GM21381 (cell line): ENCODE measurements at regions not wholly inside any gene's neighbourhood (a gene's known extent, or its start where the extent isn't known, plus 50 kb on each side); places are given as distances from the start of the nearest gene placed in this dataset.

Experiments
- ATAC-seq: cut with Tn5 transposase; IDR thresholded peaks from one replicate; pipeline ENCODE4 v1.9.1; 2021; ENCODE audit warnings: mild to moderate bottlenecking, moderate library complexity; ENCODE audit not compliant: unreplicated experiment

DNA sequence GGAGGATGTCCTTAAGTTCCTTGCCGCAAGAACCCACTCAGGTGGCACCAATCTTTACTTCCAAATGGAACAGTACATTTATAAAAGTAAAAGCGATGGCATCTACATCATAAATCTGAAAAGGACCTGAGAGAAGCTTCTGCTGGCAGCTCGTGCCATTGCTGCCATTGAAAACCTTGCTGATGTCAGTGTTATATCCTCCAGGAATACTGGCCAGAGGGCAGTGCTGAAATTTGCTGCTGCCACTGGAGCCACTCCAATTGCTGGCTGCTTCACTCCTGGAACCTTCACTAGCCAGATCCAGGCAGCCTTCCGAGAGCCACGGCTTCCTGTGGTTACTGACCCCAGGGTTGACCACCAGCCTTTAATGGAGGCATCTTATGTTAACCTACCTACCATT lies 191.7 kb downstream of the TRIM27 start:
- no peak for ATAC-seq

DNA sequence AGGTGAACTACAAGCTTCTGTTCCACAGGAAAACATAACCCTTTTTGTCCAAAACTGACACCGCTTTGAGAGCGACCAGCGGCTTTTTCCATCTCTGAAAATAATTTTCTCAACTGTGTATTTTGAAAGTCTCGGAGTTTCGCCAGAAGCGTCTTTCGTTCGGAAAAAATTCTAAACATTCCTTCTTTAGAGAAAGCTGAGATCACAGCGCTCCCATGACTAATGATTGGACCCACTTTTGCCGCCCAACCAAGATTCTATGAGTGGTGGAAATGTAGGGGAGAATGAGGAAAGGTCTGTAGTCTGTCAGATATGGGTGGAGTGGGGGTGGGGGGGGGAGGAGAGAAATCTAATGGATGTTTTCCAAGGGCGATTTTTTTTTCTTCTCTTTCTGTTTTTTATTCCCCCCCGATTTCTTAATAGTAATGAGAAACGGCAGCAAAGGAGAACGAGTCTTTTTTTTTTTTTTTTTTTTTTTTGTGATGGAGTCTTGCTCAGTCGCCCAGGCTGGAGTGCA lies 189.3 kb downstream of the TRIM27 start:
- no peak for ATAC-seq

DNA sequence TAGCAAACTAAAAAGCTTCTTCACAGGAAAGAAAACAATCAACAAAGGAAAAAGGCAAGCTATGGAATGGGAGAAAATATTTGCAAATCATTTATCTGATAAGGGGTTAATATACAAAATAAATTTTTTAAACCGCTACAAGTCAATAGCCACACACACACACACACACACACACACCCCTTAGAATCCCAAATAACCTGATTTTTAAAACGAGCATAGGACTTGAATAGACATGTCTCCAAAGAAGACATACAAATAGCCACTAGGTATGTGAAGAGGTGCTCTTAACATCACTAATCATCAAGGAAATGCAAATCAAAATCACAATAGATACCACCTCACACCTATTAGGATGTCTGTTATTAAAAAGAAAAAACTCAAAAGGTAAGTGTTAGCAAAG lies 187.7 kb downstream of the TRIM27 start:
- ATAC-seq, result no peak

GRCh38 chr6:28737750-28738395 lies 185.9 kb downstream of the TRIM27 start:
- ATAC-seq, result no peak

- ATAC-seq, result no peak
These were observed 185.4 kb downstream of the TRIM27 start for GRCh38 chr6:28738396-28738765.

GRCh38 chr6:28741363-28741762 lies 182.4 kb downstream of the TRIM27 start:
- ATAC-seq, result no peak

- no peak for ATAC-seq
These were observed 181.0 kb downstream of the TRIM27 start for GRCh38 chr6:28742668-28743270.

- ATAC-seq, result no peak
These were observed 180.5 kb downstream of the TRIM27 start for GRCh38 chr6:28743271-28743789.

DNA sequence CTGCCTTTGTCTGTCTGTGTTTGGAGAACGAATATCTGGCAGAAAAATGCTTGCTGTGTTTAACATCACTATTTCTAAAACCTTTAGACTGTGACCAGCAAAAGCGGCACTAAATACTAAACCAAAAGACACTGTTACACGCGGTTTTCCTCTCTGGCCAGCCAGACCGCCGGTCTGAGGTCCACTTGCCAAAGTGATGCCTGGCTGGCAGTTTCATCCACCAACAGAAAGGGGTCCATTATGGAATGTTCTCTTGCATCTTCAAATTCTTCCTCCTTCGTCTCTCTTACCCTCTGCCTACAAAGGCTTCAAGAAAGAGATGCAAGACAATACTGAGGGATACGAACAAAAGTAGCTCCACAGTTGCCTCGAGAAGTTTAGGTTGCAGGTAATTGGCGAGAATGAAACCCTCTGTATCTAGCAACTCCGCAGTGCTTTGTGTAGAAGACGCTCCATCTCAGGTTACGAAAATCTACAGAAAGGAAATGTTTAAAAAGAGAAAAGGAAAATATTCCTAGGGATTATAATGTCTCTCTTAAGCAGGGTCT lies 176.6 kb downstream of the TRIM27 start:
- ATAC-seq, result no peak

GRCh38 chr6:28747631-28748157 lies 176.1 kb downstream of the TRIM27 start:
- no peak for ATAC-seq

- no peak for ATAC-seq
These were observed 175.6 kb downstream of the TRIM27 start for GRCh38 chr6:28748192-28748591.

DNA sequence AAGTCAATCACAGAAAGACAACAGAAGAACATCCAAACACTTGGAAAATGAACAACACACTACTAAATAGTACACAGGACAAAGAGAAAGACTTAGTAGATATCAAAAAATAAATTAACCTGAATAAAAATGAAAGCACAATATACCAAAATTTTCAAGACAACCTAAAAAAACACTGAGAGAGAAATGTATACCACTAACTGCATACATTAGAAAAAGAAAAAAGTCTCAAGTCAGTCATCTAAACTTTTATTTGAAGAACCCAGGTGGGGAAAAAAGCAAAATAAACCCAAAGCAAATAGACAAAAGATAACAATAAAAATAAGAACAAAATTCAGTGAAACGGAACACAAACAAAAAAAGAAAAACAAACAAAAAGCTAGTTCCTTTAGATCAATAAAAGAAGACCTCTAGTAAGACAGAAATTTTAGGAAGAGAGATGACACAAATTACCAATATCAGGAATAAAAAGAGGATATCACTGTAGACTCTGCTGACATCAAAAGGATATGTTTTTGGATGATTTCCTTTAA lies 172.8 kb downstream of the TRIM27 start:
- no peak for ATAC-seq

GRCh38 chr6:28751514-28751913 lies 172.3 kb downstream of the TRIM27 start:
- ATAC-seq, result no peak

DNA sequence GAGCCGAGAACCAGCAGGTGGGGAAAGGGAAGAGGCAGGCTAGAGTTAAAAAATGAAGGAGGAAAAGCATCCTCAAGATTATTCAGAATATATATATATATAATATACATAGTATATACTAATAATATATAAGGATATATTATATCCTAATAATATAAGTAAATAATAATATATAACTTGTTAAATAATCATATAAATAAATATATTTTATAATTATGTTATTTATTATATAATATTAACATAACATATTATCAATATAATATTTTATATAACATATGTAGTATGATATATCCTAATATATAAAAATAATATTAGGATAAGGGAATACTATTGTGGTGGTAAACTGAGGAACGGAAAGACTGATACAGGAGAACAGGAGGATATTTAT lies 171.8 kb downstream of the TRIM27 start:
- no peak for ATAC-seq

GRCh38 chr6:28757429-28758045 lies 166.2 kb downstream of the TRIM27 start:
- ATAC-seq, result no peak

DNA sequence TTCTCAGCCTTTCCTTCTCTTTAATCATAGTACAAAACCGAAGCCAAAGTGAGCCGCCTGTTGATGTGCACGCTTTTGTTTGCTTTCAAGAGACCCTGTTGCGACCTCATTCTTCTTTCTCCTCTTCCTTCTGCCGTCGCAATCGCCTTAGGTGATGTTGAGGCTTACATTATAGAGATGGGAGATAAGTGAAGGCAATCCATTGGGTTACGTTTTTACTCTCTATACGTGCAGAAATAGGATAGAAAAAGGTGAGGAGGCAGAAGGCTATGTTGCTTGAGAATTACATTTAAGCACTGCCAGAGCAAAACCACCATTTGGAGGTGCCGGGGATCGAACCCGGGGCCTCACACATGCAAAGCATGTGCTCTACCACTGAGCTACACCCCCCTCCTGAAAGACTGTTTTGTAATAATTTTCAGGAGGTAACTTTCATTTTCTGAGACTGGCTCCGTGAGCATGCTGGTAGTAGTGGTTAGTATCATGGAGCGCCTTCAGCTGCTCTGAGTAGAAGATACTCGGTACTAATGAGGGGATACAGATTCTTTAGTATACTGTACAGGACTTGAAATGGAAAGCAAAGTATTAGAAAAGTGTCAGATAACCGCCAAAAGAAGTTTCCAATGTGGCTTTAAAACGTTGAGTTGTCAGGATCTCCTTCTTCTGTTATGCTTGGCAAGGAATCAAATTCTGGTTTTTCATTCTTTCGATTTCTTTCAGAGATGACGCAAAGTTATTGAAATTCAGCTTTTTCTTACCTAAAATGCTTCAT lies 165.6 kb downstream of the TRIM27 start:
- no peak for ATAC-seq

DNA sequence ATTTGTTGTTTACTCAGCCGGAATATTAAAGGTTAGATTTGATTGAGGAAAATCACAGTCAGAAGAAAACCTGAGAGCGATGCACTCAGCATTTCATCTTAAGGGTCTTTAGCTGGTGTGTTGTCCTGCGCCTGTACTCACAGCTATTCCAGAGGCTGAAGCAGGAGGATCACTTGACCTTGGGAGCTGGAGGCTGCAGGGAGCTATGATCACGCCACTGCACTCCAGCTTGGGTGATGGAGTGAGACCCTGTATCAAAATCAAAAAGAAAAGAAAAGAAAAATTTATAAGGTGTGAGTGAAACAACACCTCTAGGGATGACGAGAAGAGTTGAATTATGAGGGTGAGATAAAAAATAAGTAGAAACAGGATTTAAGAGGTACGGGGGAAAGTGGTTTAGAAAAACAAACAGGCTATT lies 165.0 kb downstream of the TRIM27 start:
- ATAC-seq, result no peak

GRCh38 chr6:28764014-28764723 lies 159.6 kb downstream of the TRIM27 start:
- ATAC-seq, result no peak

- no peak for ATAC-seq
These were observed 159.0 kb downstream of the TRIM27 start for GRCh38 chr6:28764761-28765282.

GRCh38 chr6:28765978-28766351 lies 157.8 kb downstream of the TRIM27 start:
- ATAC-seq, result no peak
